AG04449 (cell line): ENCODE measurements at regions not wholly inside any gene's neighbourhood (a gene's known extent, or its start where the extent isn't known, plus 50 kb on each side); places are given as distances from the start of the nearest gene placed in this dataset.

ENCODE experiments used
- CTCF ChIA-PET: fragments of 350-600 bp; formaldehyde crosslinking; extraction: SDS; loops from one replicate; lab custom pipeline; 2021; ENCODE audit warnings: antibody characterized with exemption; lab: Yijun Ruan, JAX
- POLR2A ChIA-PET: fragments of 400-600, 350-600 bp; formaldehyde crosslinking; extraction: SDS; loops from one replicate; lab custom pipeline; 2020; ENCODE audit warnings: antibody characterized with exemption, inconsistent platforms; lab: Yijun Ruan, JAX
- DNase-seq: peaks from one replicate; pipeline ENCODE4 v3.0.0-alpha.2; 2010; ENCODE audit warnings: low read depth, low spot score
- H3K4me3 ChIP-seq: 2 replicates; pipeline ENCODE4 v1.5.1; 2011; ENCODE audit warnings: low read depth, mild to moderate bottlenecking, control low read depth, low read length
- TF ChIP-seq, protein P1 (sequence below): IDR thresholded peaks from one replicate; pipeline ENCODE4 v1.5.1; 2011; ENCODE audit warnings: mild to moderate bottlenecking, moderate library complexity, low read length, control low read depth, inconsistent platforms; ENCODE audit not compliant: insufficient read depth; ENCODE audit errors: missing control alignments

DNA sequence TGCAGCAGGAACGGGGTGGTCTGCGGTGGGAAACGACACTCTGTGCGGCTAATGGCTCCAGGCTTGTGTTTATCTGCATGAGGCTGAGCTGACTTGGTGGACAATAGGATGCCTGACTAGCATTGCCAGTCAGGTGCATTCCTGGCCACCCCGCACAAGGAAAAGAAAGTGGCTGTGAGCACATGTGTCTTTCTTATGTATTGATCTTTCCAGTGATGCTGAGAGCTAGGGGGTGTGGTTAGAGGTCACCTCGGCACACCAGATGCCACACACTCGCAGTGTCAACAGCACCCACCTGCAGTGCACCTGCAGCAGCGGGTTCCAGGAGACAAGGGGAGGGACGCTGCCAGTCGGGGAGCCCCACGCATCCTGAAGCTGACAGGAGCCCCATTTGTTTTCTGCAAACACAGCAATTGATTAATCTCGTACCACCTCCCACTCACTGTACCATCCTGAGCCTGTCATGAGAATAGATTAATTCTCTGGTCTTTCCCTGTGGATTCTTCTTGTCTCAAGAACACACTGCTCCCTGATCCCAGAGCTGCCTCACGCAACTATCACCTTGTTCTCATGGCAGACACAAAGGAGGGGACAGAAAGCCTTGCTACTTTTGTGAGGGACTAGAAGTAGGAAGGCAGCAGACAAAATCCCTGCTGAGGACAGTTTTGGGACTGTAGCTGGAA is 251.7 kb upstream of the WWC1 start:
- TF ChIP-seq, protein P1, sequence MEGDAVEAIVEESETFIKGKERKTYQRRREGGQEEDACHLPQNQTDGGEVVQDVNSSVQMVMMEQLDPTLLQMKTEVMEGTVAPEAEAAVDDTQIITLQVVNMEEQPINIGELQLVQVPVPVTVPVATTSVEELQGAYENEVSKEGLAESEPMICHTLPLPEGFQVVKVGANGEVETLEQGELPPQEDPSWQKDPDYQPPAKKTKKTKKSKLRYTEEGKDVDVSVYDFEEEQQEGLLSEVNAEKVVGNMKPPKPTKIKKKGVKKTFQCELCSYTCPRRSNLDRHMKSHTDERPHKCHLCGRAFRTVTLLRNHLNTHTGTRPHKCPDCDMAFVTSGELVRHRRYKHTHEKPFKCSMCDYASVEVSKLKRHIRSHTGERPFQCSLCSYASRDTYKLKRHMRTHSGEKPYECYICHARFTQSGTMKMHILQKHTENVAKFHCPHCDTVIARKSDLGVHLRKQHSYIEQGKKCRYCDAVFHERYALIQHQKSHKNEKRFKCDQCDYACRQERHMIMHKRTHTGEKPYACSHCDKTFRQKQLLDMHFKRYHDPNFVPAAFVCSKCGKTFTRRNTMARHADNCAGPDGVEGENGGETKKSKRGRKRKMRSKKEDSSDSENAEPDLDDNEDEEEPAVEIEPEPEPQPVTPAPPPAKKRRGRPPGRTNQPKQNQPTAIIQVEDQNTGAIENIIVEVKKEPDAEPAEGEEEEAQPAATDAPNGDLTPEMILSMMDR: no peak
- CTCF ChIA-PET: no interaction called here
- POLR2A ChIA-PET: no interaction called here
- no peak overlapping the region for H3K4me3 ChIP-seq
- no peak for DNase-seq

DNA sequence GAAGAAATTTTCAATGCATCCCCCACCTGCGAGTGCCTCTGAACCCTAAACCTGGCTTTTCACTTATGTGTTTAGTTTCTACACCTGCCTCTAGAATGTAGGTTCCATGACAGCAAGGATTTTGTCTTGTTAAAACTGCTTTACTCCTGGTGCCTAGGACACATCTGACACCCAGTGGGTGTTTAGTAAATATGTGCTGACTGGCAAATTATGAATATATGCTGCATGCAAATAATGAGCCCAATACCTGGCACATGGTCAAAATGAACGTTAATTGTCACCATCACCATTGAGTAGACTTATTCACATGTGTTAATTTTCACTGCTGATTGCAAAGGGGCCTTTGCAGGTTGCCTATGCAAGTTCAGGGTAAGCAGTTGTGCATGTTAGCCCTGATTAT is 249.9 kb upstream of the WWC1 start:
- no peak for DNase-seq
- TF ChIP-seq, protein P1: no peak
- POLR2A ChIA-PET: no interaction called here
- no peak overlapping the region for H3K4me3 ChIP-seq
- CTCF ChIA-PET: interaction anchor here (1.6 kb wide), 1 partner anchor 9 kb away, joined by 5 read pairs; no protein-coding TSS in a partner anchor

DNA sequence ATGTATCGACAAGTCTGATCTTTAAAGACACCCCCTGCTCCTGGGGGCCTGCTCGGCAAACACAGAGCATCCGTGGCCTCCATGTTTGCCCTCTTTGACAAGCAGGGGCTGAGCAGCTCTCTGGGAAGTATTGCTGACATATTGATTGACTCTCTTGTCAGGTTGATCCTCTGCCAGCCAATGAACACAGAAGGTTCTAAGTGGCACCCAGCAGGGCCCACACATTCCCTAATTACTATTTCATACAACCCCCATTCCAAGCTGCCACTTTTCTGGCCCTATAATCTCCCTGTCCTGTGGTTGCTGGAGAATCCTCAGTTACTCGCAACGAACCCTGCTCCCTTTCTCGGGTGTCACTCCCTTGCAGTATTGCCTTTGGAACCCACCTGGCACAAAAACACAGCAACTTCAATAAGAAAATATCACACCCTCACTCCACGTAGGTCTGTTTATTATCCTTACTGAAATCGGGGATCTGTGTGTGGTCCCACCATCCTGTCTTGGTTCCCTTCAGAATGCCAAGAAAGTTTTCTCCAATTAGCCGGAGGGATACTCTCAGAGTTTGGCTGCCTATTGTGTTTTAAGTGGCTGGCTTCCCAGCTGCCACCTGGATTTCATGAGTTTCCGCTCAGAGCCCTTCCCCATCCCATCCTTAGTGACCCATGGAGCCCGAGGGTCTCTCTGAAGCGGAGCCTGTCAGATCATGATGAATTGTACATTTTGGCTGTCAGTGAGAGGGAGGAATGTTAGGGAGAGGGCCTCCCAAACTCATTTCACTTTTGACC is 249.0 kb upstream of the WWC1 start:
- POLR2A ChIA-PET: no interaction called here
- TF ChIP-seq, protein P1: no peak
- no peak for DNase-seq
- no peak overlapping the region for H3K4me3 ChIP-seq
- CTCF ChIA-PET: interaction anchor here (1.6 kb wide), 1 partner anchor 10 kb away, joined by 5 read pairs; no protein-coding TSS in a partner anchor

DNA sequence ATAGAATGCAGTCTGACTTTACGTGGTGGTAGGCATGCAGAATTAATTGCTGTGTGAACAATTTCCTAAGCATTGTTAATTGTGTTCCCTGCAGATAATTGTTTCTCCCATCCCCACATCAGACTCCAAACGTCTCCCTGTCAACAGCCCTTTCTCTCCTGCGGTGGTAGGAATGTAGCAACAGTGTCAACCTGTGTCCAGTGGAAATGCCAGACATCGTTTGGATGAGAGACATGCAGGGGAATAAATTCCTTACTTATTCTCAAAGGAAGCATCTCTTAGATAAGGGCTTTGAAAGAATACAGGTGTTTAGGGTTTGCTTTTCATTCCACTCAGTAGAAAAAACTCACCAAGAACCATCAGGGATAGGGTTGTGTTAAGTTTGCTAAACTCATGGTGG is 245.3 kb upstream of the WWC1 start:
- TF ChIP-seq, protein P1: no peak
- POLR2A ChIA-PET: no interaction called here
- DNase-seq: no peak
- H3K4me3 ChIP-seq: no peak overlapping the region
- CTCF ChIA-PET: interaction anchor here (2.2 kb wide), 2 partner anchors 11 to 464 kb away, joined by 10 to 13 read pairs; no protein-coding TSS in a partner anchor

DNA sequence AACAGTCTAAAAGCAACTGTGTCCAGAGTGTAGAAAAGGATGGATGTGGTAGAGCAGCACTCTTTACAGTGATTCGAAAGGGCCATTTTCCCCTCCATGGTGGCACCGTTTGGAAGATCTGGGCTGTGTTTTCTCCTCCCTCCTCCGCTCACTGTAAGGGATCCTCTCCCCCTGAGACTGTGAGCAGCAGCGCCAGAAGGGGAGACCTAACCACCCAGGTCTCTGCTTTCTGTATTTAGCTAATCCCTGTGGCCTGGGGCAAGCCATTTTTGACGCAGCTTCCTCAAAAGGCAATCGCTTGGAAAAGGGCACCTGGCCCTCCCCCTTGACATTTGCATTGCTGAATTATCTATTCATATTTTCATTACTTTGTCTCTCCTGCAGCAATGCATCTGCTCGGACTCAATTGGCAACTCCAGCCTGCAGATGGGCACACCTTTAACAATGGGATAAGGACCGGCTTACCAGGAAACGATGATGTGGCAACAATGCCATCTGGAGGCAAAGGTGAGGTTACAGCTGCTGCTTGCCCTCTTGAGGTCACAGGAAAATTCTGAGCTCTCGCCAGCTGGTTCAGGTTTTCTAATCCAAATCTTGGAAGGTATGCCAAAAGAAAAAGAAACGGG is 244.3 kb upstream of the WWC1 start:
- no peak overlapping the region for H3K4me3 ChIP-seq
- DNase-seq: no peak
- POLR2A ChIA-PET: no interaction called here

More for the DNA sequence above, 244.3 kb upstream of the WWC1 start:
- TF ChIP-seq, protein P1: peak; percentile 36
- CTCF ChIA-PET: interaction anchor here (0.6 to 2.2 kb wide), 7 partner anchors 10 to 465 kb away, joined by 3 to 13 read pairs (median 4); no protein-coding TSS in a partner anchor
